BJ (cell line): ENCODE measurements at regions not wholly inside any gene's neighbourhood (a gene's known extent, or its start where the extent isn't known, plus 50 kb on each side); places are given as distances from the start of the nearest gene placed in this dataset.

ENCODE experiments used
- CTCF ChIA-PET: fragments of 350-600 bp; formaldehyde crosslinking; extraction: SDS; loops from one replicate; lab custom pipeline; 2021; ENCODE audit warnings: antibody characterized with exemption, inconsistent platforms; lab: Yijun Ruan, JAX
- POLR2A ChIA-PET: fragments of 300-600 bp; sonication (Branson Sonifier 250); formaldehyde crosslinking; extraction: SDS; loops from one replicate; lab custom pipeline; 2021; ENCODE audit warnings: antibody characterized with exemption; lab: Charles Lee
- DNase-seq: peaks from one replicate; pipeline ENCODE4 v3.0.0-alpha.2; 2011; ENCODE audit warnings: low read depth
- H3K27me3 ChIP-seq: 2 replicates; pipeline ENCODE4 v1.6.0; 2011; ENCODE audit warnings: low read length; ENCODE audit not compliant: control insufficient read depth, insufficient read depth
- H3K36me3 ChIP-seq: 2 replicates; pipeline ENCODE4 v1.5.1; 2011; ENCODE audit warnings: low read length; ENCODE audit not compliant: control insufficient read depth, insufficient read depth
- H3K4me3 ChIP-seq: 2 replicates; pipeline ENCODE4 v1.5.1; 2011; ENCODE audit warnings: low read depth, mild to moderate bottlenecking, control low read depth, low read length
- TF ChIP-seq, protein P1 (sequence below): IDR thresholded peaks from 2 replicates; pipeline ENCODE4 v1.5.1; 2011; ENCODE audit warnings: low read depth, mild to moderate bottlenecking, control low read depth, inconsistent platforms, low read length, moderate library complexity; ENCODE audit not compliant: insufficient read depth

DNA sequence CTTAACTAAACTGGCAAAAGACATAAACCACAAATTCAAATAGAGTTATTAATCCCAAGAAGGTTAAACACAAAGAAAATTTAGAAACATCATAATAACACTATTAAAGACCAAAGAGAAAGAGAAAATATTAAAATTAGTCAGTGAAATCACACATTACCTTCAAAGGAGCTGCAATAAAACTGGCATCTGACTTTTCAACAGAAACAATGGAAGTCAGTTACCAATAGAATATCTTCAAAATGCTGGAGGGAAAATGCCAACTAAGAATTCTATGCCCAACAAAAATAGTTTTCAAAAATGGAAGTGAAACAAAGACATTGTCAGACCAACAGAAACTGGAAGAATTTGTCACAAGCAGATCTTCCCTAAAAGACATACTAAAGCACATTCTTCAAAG, 68.7 kb upstream of the RNF7 start:
- no peaks in the 10 kb centered on the region for H3K36me3 ChIP-seq
- POLR2A ChIA-PET = no interaction called here
- DNase-seq = no peak
- TF ChIP-seq, protein P1, sequence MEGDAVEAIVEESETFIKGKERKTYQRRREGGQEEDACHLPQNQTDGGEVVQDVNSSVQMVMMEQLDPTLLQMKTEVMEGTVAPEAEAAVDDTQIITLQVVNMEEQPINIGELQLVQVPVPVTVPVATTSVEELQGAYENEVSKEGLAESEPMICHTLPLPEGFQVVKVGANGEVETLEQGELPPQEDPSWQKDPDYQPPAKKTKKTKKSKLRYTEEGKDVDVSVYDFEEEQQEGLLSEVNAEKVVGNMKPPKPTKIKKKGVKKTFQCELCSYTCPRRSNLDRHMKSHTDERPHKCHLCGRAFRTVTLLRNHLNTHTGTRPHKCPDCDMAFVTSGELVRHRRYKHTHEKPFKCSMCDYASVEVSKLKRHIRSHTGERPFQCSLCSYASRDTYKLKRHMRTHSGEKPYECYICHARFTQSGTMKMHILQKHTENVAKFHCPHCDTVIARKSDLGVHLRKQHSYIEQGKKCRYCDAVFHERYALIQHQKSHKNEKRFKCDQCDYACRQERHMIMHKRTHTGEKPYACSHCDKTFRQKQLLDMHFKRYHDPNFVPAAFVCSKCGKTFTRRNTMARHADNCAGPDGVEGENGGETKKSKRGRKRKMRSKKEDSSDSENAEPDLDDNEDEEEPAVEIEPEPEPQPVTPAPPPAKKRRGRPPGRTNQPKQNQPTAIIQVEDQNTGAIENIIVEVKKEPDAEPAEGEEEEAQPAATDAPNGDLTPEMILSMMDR = no peak
- H3K27me3 ChIP-seq = no peaks in the 10 kb centered on the region
- CTCF ChIA-PET = interaction anchor here (0.7 kb wide), 2 partner anchors 11 to 509 kb away, joined by 3 to 4 read pairs; no protein-coding TSS in a partner anchor
- H3K4me3 ChIP-seq = no peak overlapping the region

DNA sequence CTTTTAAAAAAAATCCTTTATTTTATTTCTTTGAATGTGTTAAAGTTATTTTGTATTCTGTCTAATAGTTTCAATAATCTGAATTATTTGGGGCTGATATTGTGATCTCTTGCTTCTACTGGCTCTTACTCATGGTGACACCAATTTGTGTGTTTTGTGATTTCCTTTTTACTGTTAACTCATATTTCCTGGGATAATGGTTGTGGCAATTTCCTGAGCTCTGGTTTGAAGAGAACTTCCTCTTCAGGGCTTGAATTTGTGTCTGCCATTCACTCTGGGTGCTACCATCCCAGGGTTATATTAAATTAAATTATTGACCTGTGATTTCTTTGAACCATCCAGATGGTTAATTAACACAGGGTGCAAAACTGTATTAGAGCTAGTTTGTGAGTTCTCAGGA, 60.4 kb upstream of the RNF7 start:
- no peaks in the 10 kb centered on the region for H3K36me3 ChIP-seq
- ChIA-PET POLR2A (no interaction called here), CTCF (interaction anchor here (1.1 kb wide), 1 partner anchor 13 kb away, joined by 3 read pairs; no protein-coding TSS in a partner anchor)
- no peak overlapping the region for H3K4me3 ChIP-seq
- no peaks in the 10 kb centered on the region for H3K27me3 ChIP-seq
- DNase-seq = no peak
- TF ChIP-seq, protein P1 = no peak

DNA sequence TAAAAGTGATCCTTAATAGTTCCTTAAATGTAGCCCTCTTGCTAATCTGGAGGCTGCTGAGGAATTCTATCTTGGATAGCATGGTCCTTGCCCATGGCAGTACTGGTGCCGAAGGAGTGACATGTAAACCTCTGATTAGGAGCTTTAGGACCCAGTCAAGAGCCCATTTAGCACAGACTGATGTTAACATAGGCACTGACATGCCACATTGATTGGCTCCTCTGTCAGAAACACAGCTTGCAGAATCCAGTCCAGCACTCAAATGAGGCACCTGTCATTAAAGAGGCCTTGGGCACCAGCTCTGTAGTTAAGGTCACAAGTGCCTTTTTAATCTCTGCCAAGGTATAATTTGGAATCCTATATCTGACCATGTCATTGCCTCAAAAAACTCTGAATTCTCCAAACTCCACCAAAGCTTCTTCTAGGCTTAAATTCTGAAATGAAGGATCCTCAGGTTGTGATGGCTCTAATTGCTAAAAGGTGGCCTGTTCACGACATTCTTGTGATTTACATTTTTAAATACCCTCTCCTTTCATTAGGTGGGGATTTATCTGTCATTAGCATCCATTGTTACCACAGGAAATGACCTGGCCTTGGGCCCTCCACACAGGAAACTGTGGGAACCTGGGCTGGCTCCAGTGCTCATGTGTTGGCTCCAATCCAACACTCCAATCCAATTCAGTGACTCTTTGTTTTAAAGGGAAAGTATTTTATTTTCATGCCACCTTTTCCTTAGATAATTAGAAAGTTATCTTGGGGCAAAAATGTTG, 57.3 kb upstream of the RNF7 start:
- no peaks in the 10 kb centered on the region for H3K36me3 ChIP-seq
- no peaks in the 10 kb centered on the region for H3K27me3 ChIP-seq
- DNase-seq = no peak
- TF ChIP-seq, protein P1 = no peak
- no peak overlapping the region for H3K4me3 ChIP-seq
- ChIA-PET CTCF (interaction anchor here (0.8 kb wide), 1 partner anchor 36 kb away, joined by 3 read pairs; no protein-coding TSS in a partner anchor), POLR2A (no interaction called here)

DNA sequence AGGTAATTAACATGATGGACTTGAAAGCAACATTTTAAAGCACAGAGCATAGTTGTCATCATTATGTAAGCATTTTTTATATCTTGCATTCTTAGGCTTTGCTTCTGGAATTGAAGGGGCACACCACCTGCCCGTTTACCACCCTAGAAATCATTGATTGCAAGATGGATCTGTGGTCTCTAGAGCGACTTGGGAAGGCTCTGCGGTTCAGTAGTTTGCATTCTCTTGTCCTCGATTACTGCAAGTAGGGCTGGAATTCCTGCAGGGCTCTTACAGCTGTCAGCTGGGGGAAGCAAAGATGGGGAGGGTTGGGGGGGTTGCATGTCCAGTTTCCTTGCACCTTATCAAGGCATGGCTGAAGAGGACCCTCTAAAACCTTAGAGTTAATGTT, 56.7 kb upstream of the RNF7 start:
- DNase-seq = no peak
- no peak overlapping the region for H3K4me3 ChIP-seq
- H3K36me3 ChIP-seq = no peaks in the 10 kb centered on the region
- TF ChIP-seq, protein P1 = no peak
- H3K27me3 ChIP-seq = no peaks in the 10 kb centered on the region
- ChIA-PET POLR2A (no interaction called here), CTCF (no interaction called here)

DNA sequence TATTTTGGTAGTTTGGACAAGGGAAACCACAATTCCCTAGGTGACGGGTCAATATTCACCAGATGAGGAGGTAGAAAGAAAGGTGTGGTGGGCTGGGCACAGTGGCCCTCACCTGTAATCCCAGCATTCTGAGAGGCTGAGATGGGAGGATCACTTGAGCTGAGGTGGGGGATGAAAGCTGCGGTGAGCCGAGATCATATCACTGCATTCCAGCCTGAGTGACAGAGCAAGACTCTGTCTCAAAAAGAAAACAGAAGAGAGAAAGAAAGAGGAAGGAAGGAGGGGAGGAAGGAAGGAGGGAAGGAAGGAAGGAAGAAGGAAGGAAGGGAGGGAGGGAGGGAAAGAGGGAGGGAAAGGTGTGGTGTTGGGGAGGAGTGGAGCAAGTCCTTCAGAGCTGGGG, 56.1 kb upstream of the RNF7 start:
- Histone ChIP-seq H3K27me3 (no peaks in the 10 kb centered on the region), H3K4me3 (no peak overlapping the region), H3K36me3 (no peaks in the 10 kb centered on the region)
- TF ChIP-seq, protein P1 = no peak
- no peak for DNase-seq
- CTCF ChIA-PET = no interaction called here
- POLR2A ChIA-PET = no interaction called here
